Activated T-cell treated with anti-CD3 and anti-CD28 coated beads, Interleukin-2, amount 50 U/mL, for 48 hours (primary cell): ENCODE measurements at regions not wholly inside any gene's neighbourhood (a gene's known extent, or its start where the extent isn't known, plus 50 kb on each side); places are given as distances from the start of the nearest gene placed in this dataset.

Experiments
- DNase-seq, 2 experiments: peaks; one replicate each; pipeline ENCODE4 v3.0.0-alpha.2; 2020

DNA sequence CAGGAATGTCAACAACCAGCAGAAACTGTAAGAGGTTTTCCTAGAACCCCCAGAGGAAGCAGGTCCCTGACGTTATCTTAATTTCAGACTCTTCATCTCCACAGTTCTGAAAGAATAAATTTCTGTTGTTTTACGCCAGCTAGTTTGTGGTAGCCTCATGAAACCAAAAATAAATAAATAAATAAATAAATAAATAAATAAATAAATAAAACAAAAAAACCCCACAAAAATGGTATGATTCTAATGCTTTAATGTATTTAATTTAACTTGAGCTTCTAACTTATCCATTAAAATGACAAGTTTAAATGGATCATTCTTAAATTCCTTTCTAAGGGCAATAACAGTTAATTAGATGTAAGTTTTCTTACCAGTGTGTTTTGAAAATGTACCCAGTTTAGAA, 293.8 kb upstream of the ADAMTS5 start:
- DNase-seq: no peak

DNA sequence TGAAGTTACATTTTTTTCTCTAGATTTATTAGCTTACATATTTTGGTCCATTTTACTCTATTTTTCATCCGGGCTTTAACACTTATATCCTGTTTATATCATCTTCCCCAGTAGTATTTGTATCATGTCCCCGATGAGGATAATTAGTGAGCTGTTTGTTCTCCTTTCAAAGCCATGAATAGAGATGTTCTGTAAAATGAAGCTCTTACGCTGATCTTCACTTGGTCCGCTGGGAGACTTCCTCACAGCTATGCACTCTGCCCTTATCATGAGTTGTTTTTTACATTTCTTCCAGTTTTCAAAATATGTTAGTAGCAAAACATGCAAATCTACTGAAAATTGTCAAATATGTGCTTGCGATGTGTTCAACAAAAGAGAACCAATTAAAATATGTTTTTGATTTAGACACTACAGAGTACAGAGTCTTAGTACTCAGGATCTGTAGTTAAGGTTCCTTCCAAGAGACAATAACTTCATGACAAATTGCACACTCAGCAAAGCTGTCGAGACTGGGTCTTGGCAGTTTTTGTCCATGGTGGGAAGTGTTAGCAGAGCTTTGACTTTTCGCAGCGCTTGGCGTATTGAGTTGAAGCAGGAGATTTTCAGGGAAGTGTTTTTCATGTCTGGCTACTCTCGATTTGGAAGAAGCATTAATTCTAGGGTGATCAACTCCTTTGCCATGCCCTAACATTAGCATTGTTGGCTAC, 292.0 kb upstream of the ADAMTS5 start:
- no peak for DNase-seq

DNA sequence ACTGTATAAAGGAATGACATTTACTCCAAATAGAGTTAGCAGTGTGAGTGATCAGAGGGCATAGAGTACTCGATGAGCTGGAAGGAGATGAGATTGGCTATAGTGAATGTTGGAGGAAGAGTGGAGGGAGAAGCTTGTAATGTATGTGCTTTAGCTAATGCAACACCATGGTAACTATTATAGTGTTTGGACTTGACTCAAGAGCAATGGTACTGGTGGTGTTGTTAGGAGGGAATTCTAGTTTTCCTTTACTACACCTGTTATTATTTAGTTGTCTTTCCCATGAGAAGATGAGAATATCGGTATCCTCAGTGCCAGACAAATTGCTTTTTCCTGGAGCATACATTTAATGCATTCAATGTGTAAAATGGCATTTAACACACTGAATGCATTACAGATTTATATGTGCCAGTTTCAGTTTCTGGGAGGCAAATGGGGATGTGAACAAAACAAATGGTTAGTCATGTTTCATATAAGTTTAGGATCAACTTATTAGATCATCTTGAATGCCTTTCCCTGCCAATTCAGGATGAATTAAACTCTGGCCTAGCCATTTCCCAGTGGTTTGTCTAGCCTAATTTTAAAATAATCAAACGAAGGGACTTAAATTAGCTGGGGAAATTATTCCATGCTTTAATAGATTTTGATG, 291.1 kb upstream of the ADAMTS5 start:
- no peak for DNase-seq

DNA sequence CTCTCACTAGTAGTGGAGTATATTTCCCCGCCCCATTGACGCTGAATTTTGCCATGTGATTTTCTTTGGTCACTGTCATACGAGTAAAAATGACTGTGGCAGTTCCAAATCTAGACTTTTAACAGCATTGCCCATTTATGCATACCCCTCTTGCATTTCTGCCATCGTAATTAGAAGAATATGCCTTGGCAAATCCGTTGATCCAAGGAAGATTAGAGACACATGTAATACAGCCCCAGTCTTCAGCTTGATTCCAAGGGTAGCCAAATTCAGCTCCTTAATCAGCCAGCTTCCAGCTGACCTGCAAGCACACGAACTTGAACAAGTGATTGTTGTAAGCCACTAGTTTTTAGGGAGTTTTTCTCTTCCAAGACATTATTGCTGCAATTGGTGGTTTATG, 290.3 kb upstream of the ADAMTS5 start:
- no peak for DNase-seq

DNA sequence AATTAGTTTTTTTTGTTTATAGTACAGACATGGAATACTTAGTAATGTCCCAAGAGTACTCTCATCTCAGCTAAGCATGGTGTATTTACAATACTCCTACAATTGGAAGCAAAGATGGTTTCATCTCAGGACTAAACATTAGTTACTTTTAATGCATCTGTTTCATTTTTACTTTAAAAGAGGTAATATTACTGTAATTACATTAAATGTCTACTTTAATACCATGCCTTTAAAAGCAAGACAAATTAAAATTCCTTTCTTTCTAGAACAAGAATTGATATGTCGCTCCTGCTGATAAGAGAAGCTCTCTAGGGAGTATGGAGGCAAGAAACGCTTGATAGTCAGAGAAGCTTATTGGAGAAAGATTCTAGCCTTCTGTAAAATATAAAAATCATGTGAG, 284.9 kb upstream of the ADAMTS5 start:
- DNase-seq: no peak

DNA sequence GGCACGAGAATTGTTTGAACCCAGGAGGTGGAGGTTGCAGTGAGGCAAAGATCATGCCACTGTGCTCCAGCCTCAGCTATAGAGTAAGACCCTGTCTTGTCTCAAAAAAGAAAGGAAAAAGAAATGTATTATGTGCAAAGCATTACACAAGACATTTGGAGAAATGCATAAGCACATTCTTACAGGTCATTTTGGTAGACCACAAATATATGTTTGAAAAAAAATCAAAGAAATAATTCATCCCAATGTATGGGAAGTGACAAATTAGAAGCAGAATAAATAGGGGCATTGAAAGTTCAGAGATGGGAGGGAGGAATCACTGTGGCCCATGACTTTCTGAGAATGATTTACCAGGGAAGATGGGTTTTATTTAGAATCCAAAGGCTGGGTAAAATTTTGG, 283.5 kb upstream of the ADAMTS5 start:
- DNase-seq: no peak

DNA sequence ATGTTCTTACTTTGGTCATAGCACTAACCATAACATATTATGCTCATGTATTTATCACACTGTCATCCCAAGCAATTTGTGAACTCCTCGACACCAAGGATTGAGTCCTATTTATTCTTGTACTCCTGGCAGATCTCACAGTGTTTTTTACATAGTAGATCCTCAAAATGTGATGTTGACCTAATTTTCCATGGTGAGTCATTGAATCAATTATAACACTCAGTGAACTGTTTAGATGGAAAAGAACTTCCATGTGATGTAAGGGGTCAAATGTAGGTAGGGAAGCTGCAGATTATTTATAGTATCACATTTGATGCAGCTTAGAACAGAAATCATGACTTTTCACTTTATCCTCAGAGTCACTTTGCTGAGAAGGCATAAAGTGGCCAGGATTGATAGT, 281.9 kb upstream of the ADAMTS5 start:
- no peak for DNase-seq

DNA sequence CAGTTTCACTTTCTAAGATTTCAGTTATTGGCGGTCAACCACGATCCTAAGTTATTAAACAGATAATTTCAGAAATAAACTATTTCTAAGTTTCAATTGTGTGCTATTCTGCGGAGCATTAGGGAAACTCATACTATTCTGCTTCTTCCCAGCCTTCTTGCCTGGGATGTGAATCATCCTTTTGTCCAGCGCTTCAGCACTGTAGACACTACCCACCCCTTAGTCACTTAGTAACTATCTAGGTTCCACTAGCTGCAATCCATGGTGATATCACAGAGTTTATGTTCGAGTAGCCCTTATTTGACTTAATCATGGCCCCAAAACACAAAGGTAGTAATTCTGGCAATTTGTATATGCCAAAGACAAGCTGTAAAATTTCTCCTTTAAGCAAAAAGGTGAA, 279.9 kb upstream of the ADAMTS5 start:
- no peak for DNase-seq

DNA sequence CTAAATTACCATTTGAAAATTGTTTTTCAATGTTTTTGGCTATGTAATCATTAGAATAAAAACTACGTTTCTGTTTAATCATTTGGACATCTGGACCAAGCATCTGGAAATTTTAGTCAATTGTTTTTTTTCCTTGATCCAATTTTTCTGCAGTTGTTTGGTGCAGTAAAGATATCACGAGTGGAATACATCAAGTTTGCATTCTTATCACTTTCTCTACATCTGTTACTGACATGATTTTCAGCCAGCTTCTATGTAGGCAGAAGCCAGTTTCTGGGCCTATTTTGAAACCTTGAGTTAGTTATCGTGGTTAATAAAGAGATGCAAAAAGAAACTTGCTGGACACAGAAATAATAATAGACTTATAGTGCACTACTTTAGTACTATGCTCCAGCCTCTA, 277.9 kb upstream of the ADAMTS5 start:
- DNase-seq: no peak

DNA sequence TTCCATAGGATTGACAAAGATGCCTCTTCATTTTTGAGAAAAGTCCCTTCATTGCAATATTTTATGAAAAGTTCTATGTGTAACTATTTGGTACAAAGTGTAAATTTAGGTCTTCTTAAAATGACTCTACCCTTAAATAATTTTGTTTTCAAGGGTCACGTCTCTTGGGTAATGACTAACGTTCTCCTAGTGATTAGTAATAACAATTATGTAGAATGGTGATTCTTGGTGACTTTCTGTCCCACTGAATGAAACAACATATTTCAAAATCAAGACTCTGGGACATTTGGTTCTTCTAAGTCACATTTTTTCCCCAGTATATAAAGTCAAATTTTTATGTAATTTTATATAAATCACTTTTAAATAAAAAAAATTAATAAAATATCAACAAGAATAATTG, 277.5 kb upstream of the ADAMTS5 start:
- DNase-seq: no peak

DNA sequence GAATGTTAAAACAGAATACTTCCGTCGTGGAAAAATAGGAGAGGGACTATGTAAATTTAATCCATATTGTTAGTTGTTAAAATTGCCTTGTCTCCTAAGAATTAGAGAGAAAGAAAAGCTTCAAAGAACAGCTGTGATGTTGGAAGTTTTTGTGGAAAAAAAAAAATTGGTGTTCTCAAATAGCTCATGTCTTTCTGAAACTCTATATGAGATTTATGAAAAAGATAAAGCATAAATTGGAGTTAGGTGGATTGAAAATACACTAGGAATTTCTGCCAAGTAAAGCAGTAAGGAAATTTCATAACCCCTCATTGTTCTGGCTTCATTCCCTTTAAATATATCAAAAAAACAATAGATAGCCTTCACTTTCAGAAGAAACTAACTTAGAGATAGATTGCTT, 274.0 kb upstream of the ADAMTS5 start:
- no peak for DNase-seq

DNA sequence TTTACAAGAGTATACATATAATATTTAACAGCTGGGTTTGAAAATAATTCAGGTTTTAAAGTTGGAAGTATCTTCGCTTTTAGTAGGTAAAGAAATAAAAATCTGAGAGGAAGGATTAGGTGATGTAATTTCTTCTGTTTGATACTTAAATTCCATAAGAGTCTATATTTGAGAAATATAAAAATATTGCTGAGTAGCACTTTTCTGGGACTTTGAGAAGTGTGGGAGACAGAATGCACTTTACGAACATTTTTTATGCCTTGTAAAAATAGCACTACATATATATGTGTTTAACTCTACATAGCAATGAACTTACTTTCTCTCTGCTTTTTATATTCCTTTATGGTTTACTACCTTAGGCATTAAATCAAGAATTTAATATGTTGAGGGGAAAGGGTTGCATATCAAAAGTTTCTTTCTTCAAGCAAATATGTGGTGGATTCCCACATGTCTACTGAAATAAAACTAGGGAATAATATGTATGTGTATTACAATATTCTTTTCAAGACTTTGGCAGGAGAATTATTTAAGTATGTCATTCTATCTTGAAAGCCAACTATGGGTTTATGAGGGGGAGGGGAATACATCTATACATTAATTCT, 266.7 kb upstream of the ADAMTS5 start:
- DNase-seq: no peak

DNA sequence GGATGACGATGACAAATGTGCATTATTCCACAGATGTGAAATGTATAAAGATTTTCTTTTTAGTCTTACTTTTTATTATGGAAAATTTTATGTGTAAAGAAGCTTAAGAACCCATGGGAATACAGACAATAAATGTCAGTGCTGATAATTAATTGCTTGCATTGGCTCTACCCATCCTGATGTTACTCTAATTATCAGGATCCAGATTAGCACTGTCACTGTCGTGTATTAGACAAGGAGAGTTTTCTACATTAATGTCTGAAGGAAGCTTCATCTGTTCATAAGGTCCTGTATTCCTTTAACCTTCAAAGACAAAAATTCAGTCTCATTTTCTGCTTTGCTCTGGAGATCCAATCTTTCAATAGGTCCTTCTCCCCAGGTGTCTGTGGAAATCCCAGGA, 259.1 kb upstream of the ADAMTS5 start:
- DNase-seq: no peak

DNA sequence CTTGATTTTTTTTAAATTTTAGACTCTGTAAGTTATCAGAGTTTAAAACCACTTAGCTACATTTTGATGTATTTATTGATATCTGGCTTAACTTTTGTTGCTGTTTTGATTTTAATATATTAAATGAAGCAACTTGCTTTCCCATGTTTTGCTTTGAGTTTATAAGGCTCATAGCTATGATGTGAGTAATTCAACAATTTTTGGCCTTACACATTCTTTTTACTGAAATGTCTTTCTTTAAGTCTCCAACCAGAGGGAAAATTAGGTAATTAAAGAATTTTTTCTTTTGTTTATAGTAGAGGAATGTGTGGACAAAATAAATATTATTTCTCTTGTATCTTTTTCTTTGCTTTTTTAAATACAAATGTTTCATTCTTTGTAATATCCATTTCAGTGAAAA, 258.3 kb upstream of the ADAMTS5 start:
- no peak for DNase-seq

DNA sequence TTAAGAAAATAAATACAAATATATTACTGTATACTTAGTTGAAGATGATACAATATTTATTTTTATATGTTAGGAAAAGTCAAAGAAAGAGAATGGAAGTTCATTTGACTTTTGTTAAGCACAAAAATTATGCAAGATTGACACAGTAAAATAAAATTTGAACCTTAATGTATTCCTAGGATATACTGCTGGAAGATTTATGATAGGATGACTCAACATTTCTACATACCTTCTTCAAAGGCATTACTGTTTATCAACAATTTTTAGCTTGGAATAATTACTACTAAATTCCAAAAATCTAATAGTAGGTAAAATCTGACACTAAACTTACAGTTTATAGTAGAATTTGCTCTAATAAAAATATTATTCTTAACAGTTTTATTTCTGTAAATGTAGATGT, 257.3 kb upstream of the ADAMTS5 start:
- no peak for DNase-seq

DNA sequence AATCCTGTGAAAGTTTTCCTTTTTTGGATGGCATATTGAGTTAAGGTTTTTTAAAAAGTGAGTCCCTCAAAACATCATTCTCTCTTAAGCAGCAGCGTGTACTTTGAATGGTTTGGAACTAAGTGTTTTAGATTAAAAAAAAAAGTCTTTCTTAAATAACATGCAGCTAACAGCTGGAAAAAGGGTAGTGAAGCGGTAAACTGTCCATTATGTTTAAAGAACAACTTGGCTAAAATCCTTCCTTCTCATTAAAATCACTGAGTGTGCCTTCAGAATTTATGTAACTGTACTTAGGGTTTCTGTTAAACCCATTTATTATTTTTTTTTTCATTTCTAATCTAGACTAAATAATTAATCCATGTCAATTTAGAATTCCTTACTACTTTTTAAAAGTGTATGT, 254.2 kb upstream of the ADAMTS5 start:
- DNase-seq: no peak

DNA sequence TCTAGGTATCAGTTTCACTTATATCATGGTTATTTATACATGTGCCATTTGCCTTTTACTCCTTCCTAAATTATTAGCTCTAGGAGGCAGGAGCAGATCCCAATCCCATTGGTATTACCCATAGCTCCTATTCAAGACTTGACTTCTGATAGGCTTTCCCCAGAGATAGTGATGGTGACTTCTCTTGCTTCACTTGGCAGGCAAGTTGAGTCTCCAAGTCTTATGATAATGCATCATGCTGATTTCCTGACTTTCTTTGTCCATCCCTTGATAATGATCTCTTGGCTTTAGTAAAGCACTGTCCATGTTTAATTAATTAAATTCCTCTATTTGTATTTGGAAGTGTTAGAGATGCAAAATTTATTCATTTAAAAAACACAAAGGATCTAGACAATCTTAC, 253.5 kb upstream of the ADAMTS5 start:
- no peak for DNase-seq

DNA sequence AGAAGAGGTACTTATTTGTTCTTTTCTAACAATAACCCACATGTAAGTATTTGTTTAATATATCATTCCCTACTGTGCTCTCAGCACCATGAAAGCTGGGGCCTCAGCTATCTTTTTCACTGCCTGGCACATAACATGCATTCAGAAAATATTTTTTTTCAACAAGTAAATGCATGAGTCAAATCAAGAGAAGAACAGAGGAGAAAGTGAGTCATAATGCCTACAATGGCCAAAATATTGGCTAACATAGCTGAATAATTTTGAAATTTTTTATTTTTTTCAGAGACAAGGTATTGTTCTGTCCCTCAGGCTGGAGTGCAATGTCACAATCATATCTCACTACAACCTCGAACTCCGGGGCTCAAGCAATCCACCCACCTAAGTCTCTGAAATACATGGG, 252.2 kb upstream of the ADAMTS5 start:
- DNase-seq: no peak

DNA sequence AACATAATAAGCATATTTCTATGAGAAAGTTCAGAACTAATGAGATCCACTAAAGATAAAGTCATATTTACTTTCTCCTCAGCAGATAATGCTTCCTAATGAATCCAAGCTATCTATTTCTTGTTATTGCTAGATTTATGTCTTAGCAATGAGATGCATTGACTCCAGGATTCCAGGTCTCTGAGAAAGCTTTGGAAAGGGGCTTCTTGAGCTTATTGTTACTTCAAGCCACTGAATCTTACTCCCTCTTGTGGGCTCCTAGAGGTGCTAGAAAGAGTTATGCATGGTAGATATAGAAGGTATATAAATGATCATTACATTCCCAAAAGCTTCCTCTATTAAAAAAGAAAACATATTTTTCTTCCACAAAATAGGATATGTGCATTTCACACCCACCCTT, 246.4 kb upstream of the ADAMTS5 start:
- no peak for DNase-seq

DNA sequence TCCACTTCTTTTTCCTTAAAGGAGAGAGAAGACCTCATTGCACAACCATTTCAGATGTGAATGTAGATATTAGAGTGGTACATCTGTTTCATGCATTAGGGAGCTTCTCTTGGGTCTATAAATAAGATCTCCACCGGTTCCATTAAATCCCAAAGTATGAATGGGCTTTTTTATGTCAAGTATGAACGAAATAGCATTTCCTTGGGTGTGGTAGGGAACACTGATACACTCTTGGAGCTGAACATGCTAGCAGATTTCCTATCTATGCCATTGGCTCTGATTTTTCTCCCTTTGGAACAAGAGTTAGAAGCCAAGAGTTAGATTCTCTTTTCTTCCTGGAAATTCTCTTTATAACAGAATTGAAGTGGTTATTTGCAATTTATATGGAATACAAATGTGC, 245.6 kb upstream of the ADAMTS5 start:
- no peak for DNase-seq

DNA sequence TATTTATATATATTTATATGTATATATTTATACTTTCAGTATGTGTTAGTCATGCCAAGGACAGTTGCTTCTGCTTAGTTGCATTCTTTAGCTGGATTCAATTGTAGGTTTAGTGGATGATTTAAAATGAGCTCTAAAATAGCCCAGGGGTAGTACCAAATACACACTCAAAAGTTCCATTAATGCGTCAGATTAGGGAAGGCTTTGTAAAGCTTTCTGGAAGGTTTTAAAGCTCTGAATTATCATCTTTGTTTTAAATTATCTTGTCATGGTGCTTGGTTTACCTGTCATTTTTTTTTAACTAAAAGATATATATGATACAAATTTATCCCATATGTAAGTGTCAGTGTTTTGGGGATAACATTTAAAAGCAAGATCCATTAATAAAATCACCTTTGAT, 242.7 kb upstream of the ADAMTS5 start:
- no peak for DNase-seq

DNA sequence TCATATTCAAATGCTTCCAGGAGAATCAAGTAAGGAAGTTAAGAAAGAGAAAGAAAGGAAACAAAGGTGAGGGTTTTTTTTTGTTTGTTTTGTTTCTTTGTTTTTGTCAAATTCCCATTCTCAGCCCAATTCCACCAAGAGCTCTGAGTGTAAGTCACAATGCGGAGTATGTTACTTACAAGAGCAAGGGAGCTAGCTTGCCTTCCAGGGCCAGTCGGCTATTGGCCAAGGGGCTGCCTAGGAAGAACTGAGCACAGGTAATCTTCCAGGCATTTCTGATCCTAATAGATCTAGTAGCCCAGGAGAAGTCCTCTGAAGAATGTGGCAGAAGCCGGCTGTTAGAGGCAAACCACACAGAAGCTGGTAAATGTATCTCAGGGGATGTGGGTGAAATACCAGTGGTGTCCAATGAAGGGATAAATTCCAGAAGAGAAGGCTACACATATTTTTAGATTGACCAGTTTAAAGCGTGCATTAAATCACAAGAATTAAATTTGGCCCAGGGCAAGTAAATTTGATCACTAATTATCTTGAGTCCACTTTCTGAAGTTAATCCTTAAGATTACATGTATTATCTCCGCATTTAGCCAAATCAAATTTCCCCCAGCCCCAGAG, 239.6 kb upstream of the ADAMTS5 start:
- no peak for DNase-seq

DNA sequence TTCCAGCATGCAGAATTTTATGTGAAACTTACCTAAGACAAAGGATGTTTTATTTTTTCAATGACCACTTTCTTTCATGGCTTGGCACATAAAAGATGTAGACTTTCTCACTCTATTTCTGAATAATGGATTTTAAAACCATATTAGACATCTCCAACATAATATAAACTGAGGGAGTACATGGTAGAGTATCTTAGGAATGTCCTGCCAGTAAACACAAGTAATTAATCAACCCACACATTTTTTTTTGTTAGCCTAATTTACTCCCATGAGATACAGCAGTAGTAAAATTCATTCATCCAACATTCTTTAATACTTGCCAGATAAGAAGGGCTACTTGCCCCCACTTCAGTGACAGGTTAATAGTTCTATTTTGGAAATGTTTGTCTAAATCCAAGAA, 235.4 kb upstream of the ADAMTS5 start:
- no peak for DNase-seq

DNA sequence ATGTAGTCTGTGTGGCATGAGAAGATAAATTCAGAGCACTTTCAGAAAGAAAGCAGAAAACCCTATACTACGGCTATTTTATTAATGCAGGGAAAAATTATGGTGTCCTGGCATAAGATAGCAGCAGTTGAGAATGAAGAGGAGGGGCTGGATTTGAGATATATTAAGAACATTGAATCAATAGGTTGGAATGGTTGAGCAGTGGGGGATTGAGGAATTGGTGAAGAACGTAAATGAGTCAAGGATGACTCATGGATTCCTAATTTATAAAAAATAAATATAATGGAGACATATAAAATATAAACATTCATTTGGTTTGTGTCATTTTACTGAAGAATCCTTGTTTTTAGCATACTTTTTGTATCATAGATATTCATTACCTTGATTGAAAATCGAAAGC, 234.3 kb upstream of the ADAMTS5 start:
- no peak for DNase-seq
